IMR-90 (cell line): ENCODE measurements at regions not wholly inside any gene's neighbourhood (a gene's known extent, or its start where the extent isn't known, plus 50 kb on each side); places are given as distances from the start of the nearest gene placed in this dataset.

ENCODE experiments used
- ATAC-seq: fragments of 200-7000 bp; cut with Tn5 transposase; 2 replicates; pipeline ENCODE4 v1.9.1; 2020; ENCODE audit warnings: low read depth, mild to moderate bottlenecking, moderate library complexity
- BruUV-seq: library from RNA; stranded (reverse); fragments of 400-500 nt; replicated peaks from 2 replicates; lab custom pipeline; 2021; lab: Mats Ljungman, UMichigan
- CTCF ChIA-PET: fragments of 300-600 bp; formaldehyde crosslinking; extraction: SDS; loops from one replicate; lab custom pipeline; 2021; ENCODE audit warnings: antibody characterized with exemption; lab: Yijun Ruan, JAX
- POLR2A ChIA-PET: fragments of 300-600 bp; sonication (Branson Sonifier 250); formaldehyde crosslinking; loops from one replicate; lab custom pipeline; 2022; ENCODE audit warnings: antibody characterized with exemption; ENCODE audit not compliant: unreplicated experiment; lab: Charles Lee
- DNase-seq: peaks from one replicate; pipeline ENCODE4 v3.0.0; 2013
- H2AFZ ChIP-seq: replicated peaks from 2 replicates; pipeline ENCODE3; 2013; ENCODE audit warnings: low read length, mild to moderate bottlenecking; ENCODE audit not compliant: poor library complexity
- H2AK5ac ChIP-seq: 2 replicates; pipeline ENCODE4 v1.6.1; 2013; ENCODE audit warnings: low read depth, low read length, inconsistent platforms
- H2AK9ac ChIP-seq: replicated peaks from 2 replicates; pipeline ENCODE3; 2013; ENCODE audit warnings: mild to moderate bottlenecking, low read depth, low read length, moderate library complexity; ENCODE audit not compliant: poor library complexity
- H2BK120ac ChIP-seq: 2 replicates; pipeline ENCODE4 v1.6.1; 2013; ENCODE audit warnings: low read depth, low read length, inconsistent platforms
- H2BK15ac ChIP-seq: 3 replicates; pipeline ENCODE4 v1.6.1; 2013; ENCODE audit warnings: low read depth, low read length, inconsistent platforms
- H2BK20ac ChIP-seq: 2 replicates; pipeline ENCODE4 v1.6.1; 2013; ENCODE audit warnings: low read depth, mild to moderate bottlenecking, inconsistent platforms, low read length, moderate library complexity
- H2BK5ac ChIP-seq: 2 replicates; pipeline ENCODE4 v1.6.1; 2013; ENCODE audit warnings: mild to moderate bottlenecking, low read depth, low read length, inconsistent platforms; ENCODE audit not compliant: poor library complexity, severe bottlenecking
- H3K14ac ChIP-seq: replicated peaks from 2 replicates; pipeline ENCODE4 v1.6.1; 2013; ENCODE audit warnings: low read depth, low read length, inconsistent platforms
- H3K18ac ChIP-seq: 2 replicates; pipeline ENCODE4 v1.6.1; 2013; ENCODE audit warnings: low read depth, low read length, control low read depth
- H3K23ac ChIP-seq: 2 replicates; pipeline ENCODE4 v1.6.1; 2013; ENCODE audit warnings: low read depth, low read length, inconsistent platforms
- H3K27ac ChIP-seq: 2 replicates; pipeline ENCODE4 v1.5.1; 2013; ENCODE audit warnings: mild to moderate bottlenecking, control low read depth, low read length; ENCODE audit not compliant: insufficient read depth
- H3K27me3 ChIP-seq: 2 replicates; pipeline ENCODE4 v1.6.1; 2013; ENCODE audit warnings: low read length; ENCODE audit not compliant: control insufficient read depth, insufficient read depth
- H3K36me3 ChIP-seq: 2 replicates; pipeline ENCODE4 v1.6.1; 2013; ENCODE audit warnings: low read length, mixed read lengths; ENCODE audit not compliant: control insufficient read depth, insufficient read depth
- H3K4ac ChIP-seq: 2 replicates; pipeline ENCODE4 v1.6.1; 2013; ENCODE audit warnings: low read depth, low read length, inconsistent platforms
- H3K4me1 ChIP-seq: 2 replicates; pipeline ENCODE4 v1.6.1; 2013; ENCODE audit warnings: low read length, mixed read lengths; ENCODE audit not compliant: control insufficient read depth, insufficient read depth
- H3K4me2 ChIP-seq: 2 replicates; pipeline ENCODE4 v1.6.1; 2013; ENCODE audit warnings: low read depth, mild to moderate bottlenecking, control low read depth, low read length, moderate library complexity
- H3K4me3 ChIP-seq: 2 replicates; pipeline ENCODE4 v1.5.1; 2013; ENCODE audit warnings: low read depth, mild to moderate bottlenecking, control low read depth, low read length, moderate library complexity; ENCODE audit not compliant: insufficient read depth
- H3K56ac ChIP-seq: 2 replicates; pipeline ENCODE4 v1.6.1; 2013; ENCODE audit warnings: low read length, inconsistent platforms; ENCODE audit not compliant: insufficient read depth; ENCODE audit errors: extremely low read depth
- H3K79me1 ChIP-seq, 2 experiments: 2 replicates each; pipeline ENCODE4 v1.6.1; 2013; ENCODE audit warnings: low read length in 2 of 2, inconsistent platforms in 1 of 2, low read depth in 1 of 2
- H3K9ac ChIP-seq: 2 replicates; pipeline ENCODE4 v1.6.1; 2013; ENCODE audit warnings: low read depth, low read length, control low read depth
- H3K9me1 ChIP-seq: 2 replicates; pipeline ENCODE4 v1.6.1; 2013; ENCODE audit warnings: low read length, inconsistent platforms; ENCODE audit not compliant: insufficient read depth
- H3K9me3 ChIP-seq: 2 replicates; pipeline ENCODE4 v1.6.1; 2013; ENCODE audit warnings: low read length; ENCODE audit not compliant: control insufficient read depth, insufficient read depth
- H4K20me1 ChIP-seq: 2 replicates; pipeline ENCODE4 v1.6.1; 2013; ENCODE audit warnings: low read length, inconsistent platforms; ENCODE audit not compliant: insufficient read depth
- H4K5ac ChIP-seq: 2 replicates; pipeline ENCODE4 v1.6.1; 2013; ENCODE audit warnings: mild to moderate bottlenecking, low read depth, low read length, control low read depth
- H4K8ac ChIP-seq, 2 experiments: 2 replicates each; pipeline ENCODE4 v1.6.1; 2013; ENCODE audit warnings: low read depth in 2 of 2, low read length in 2 of 2, control low read depth in 1 of 2, inconsistent platforms in 1 of 2
- H4K91ac ChIP-seq: 2 replicates; pipeline ENCODE4 v1.6.1; 2013; ENCODE audit warnings: low read depth, low read length, inconsistent platforms; ENCODE audit not compliant: insufficient read depth
- POLR2A ChIP-seq: IDR thresholded peaks from 2 replicates; pipeline ENCODE4 v1.6.1; 2012; ENCODE audit warnings: mild to moderate bottlenecking, low read depth, low read length
- WGBS, 2 experiments: methylation state at CpG; one replicate each; pipeline versions ENCODE4 v1.1.5 to v1.1.7; 2013; ENCODE audit warnings: missing lambda C conversion rate in 2 of 2; ENCODE audit not compliant: insufficient read length in 1 of 2; ENCODE audit errors: extremely low coverage in 2 of 2; 5-methylcytosine and 5-hydroxymethylcytosine counted together
- dilution Hi-C: fragments of 300-500 bp; cut with HindIII; formaldehyde crosslinking; loops from one replicate; pipeline ENCODE4 v1.14.3; 2018; ENCODE audit warnings: low sequenced_read_pairs; ENCODE audit not compliant: unreplicated experiment
- in situ Hi-C: fragments of 300-500 bp; cut with MboI; formaldehyde crosslinking; loops from 3 replicates; pipeline ENCODE4 v1.14.3; 2019; ENCODE audit warnings: low sequenced_read_pairs, inconsistent platforms, mixed read lengths
- intact Hi-C: fragments of 100-400 bp; cut with micrococcal nuclease; formaldehyde crosslinking; loops from 2 replicates; pipeline ENCODE4 v1.10.0; 2022

DNA sequence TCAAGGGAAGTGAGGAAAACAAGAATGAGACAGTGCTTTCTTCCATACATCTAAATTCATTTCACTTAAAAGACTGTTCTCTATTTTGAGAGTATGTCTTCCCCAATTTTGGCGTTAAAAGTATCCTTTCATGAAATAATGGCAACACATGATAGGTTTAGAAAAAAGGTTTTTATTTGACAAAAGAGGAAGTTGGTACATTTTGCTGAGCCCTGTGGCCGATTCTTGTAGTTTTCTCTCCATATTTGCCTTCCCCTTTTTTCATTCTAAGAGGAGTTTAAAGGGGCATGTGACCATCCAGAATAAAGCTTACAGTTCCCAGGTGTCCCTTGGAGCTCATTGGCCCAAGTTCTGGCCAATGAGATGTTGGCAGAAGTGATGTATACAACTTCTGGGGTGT is 140.4 kb upstream of the KCNE2 start:
- CTCF ChIA-PET, result no interaction called here
- no peaks in the 10 kb centered on the region for H3K9me3 ChIP-seq
- no TSS peak for BruUV-seq
- H3K4me1 ChIP-seq, result peaks cover 10% of the 10 kb centered on the region
- no peak overlapping the region for H4K91ac ChIP-seq
- H3K14ac ChIP-seq, result no peak overlapping the region
- H2AFZ ChIP-seq, result no peak overlapping the region
- H3K4me3 ChIP-seq, result no peak overlapping the region
- TF ChIP-seq POLR2A, result no peak
- H3K27ac ChIP-seq, result no peak overlapping the region
- no peaks in the 10 kb centered on the region for H3K79me1 ChIP-seq
- whole genome bisulfite sequencing, 2 experiments, result no CpG with 5 or more reads among the region's 2 CpGs
- H4K5ac ChIP-seq, result no peak overlapping the region
- H3K56ac ChIP-seq, result no peak overlapping the region
- 0 out of 2 replicates have a peak, but pooled peaks cover 4% of the 10 kb centered on the region for H3K9me1 ChIP-seq
- dilution Hi-C loops (no loop called here), in situ Hi-C loops (no loop called here), intact Hi-C loops (no loop called here)
- H3K23ac ChIP-seq, result no peak overlapping the region
- no peak overlapping the region for H3K18ac ChIP-seq
- no peak overlapping the region for H2BK20ac ChIP-seq
- peaks cover 15% of the 10 kb centered on the region for H3K27me3 ChIP-seq
- no peak overlapping the region for H2AK5ac ChIP-seq
- no peak overlapping the region for H3K4ac ChIP-seq
- DNase-seq (no peak), ATAC-seq (no peak)
- no peak overlapping the region for H2AK9ac ChIP-seq
- no peak overlapping the region for H2BK120ac ChIP-seq
- no peak overlapping the region for H3K4me2 ChIP-seq
- no peak overlapping the region for H3K9ac ChIP-seq
- POLR2A ChIA-PET, result no interaction called here
- H2BK5ac ChIP-seq, result no peak overlapping the region
- H2BK15ac ChIP-seq, result no peak overlapping the region
- no peaks in the 10 kb centered on the region for H3K36me3 ChIP-seq
- no peak overlapping the region for H4K8ac ChIP-seq
- H4K20me1 ChIP-seq, result no peaks in the 10 kb centered on the region
